ENCODE measurements at regions not wholly inside any gene's neighbourhood (a gene's known extent, or its start where the extent isn't known, plus 50 kb on each side); places are given as distances from the start of the nearest gene placed in this dataset.

- TF ChIP-seq POLR2AphosphoS5 (IDR thresholded peaks at IDR 0.05; ENCODE audit: low read depth, low read length), result no peak
- TF ChIP-seq, protein P1, sequence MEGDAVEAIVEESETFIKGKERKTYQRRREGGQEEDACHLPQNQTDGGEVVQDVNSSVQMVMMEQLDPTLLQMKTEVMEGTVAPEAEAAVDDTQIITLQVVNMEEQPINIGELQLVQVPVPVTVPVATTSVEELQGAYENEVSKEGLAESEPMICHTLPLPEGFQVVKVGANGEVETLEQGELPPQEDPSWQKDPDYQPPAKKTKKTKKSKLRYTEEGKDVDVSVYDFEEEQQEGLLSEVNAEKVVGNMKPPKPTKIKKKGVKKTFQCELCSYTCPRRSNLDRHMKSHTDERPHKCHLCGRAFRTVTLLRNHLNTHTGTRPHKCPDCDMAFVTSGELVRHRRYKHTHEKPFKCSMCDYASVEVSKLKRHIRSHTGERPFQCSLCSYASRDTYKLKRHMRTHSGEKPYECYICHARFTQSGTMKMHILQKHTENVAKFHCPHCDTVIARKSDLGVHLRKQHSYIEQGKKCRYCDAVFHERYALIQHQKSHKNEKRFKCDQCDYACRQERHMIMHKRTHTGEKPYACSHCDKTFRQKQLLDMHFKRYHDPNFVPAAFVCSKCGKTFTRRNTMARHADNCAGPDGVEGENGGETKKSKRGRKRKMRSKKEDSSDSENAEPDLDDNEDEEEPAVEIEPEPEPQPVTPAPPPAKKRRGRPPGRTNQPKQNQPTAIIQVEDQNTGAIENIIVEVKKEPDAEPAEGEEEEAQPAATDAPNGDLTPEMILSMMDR (IDR thresholded peaks at IDR 0.05), result peak; percentile 94
- no peak for TF ChIP-seq SIN3A (IDR thresholded peaks at IDR 0.05; ENCODE audit: borderline replicate concordance, insufficient read depth, low read depth, low read length)
- peak; percentile 100 for TF ChIP-seq TCF7L2 (IDR thresholded peaks at IDR 0.05; ENCODE audit: low read depth, low read length)
Measured at GRCh38 chr10:118423800-118424442, 81.8 kb upstream of the FAM204A start.
